ENCODE measurements at regions not wholly inside any gene's neighbourhood (a gene's known extent, or its start where the extent isn't known, plus 50 kb on each side); places are given as distances from the start of the nearest gene placed in this dataset.

- TF ChIP-seq, protein P1, sequence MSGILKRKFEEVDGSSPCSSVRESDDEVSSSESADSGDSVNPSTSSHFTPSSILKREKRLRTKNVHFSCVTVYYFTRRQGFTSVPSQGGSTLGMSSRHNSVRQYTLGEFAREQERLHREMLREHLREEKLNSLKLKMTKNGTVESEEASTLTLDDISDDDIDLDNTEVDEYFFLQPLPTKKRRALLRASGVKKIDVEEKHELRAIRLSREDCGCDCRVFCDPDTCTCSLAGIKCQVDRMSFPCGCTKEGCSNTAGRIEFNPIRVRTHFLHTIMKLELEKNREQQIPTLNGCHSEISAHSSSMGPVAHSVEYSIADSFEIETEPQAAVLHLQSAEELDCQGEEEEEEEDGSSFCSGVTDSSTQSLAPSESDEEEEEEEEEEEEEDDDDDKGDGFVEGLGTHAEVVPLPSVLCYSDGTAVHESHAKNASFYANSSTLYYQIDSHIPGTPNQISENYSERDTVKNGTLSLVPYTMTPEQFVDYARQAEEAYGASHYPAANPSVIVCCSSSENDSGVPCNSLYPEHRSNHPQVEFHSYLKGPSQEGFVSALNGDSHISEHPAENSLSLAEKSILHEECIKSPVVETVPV (CRISPR knock-in tag; IDR thresholded peaks at IDR 0.05): no peak
- TF ChIP-seq CSDC2 (CRISPR knock-in tag; IDR thresholded peaks at IDR 0.05): no peak
- no peak for TF ChIP-seq TOX (CRISPR knock-in tag; IDR thresholded peaks at IDR 0.05; ENCODE audit: borderline replicate concordance)
- no peak for TF ChIP-seq ZFP30 (CRISPR knock-in tag; IDR thresholded peaks at IDR 0.05)
- no peak for TF ChIP-seq PPARA (CRISPR knock-in tag; IDR thresholded peaks at IDR 0.05; ENCODE audit: borderline replicate concordance)
- no peak for TF ChIP-seq ESRRG (CRISPR knock-in tag; IDR thresholded peaks at IDR 0.05)
- no peak for TF ChIP-seq BACH2 (CRISPR knock-in tag; IDR thresholded peaks at IDR 0.05; ENCODE audit: borderline replicate concordance)
These were observed 104.9 kb downstream of the KLF6 start (continued) for GRCh38 chr10:3679950-3680629.

DNA sequence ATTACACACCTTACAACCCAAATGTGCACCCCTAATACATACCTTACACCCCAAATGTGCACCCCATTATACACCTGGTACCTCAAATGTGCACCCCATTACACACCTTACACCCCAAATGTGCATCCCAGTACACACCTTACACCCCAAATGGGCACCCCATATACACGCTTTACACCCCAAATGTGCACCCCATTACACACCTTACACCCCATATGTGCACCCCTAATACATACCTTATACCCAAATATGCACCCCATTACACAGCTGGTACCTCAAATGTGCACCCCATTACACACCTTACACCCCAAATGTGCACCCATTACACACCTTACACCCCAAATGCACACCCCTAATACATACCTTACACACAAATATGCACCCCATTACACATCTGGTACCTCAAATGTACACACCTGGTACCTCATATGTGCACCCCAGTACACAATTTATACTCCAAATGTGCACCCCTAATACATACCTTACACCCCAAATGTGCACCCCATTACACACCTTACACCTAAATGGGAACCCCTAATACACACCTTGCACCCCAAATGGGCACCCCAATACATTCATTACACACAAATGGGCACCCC, 106.3 kb downstream of the KLF6 start:
- TF ChIP-seq CREB5 (CRISPR knock-in tag; IDR thresholded peaks at IDR 0.05; ENCODE audit: low read depth) (no peak), BACH2 (CRISPR knock-in tag; IDR thresholded peaks at IDR 0.05; ENCODE audit: borderline replicate concordance) (no peak), TSHZ2 (CRISPR knock-in tag; IDR thresholded peaks at IDR 0.05) (no peak), TOX (CRISPR knock-in tag; IDR thresholded peaks at IDR 0.05; ENCODE audit: borderline replicate concordance) (no peak), OSR1 (CRISPR knock-in tag; IDR thresholded peaks at IDR 0.05) (no peak), ZNF8 (CRISPR knock-in tag; IDR thresholded peaks at IDR 0.05) (no peak), ARNTL (CRISPR knock-in tag; IDR thresholded peaks at IDR 0.05; ENCODE audit: borderline replicate concordance, low read depth) (no peak), ZNF565 (CRISPR knock-in tag; conservative IDR thresholded peaks at IDR 0.05; ENCODE audit: low read depth) (no peak), ZC3H10 (CRISPR knock-in tag; IDR thresholded peaks at IDR 0.05) (no peak), ISL1 (CRISPR knock-in tag; IDR thresholded peaks at IDR 0.05) (no peak), PPARA (CRISPR knock-in tag; IDR thresholded peaks at IDR 0.05; ENCODE audit: borderline replicate concordance) (no peak), ESRRG (CRISPR knock-in tag; IDR thresholded peaks at IDR 0.05) (no peak), RARB (CRISPR knock-in tag; IDR thresholded peaks at IDR 0.05) (no peak), SNAI2 (CRISPR knock-in tag; IDR thresholded peaks at IDR 0.05) (no peak), ZFP3 (CRISPR knock-in tag; IDR thresholded peaks at IDR 0.05) (no peak), CSDC2 (CRISPR knock-in tag; IDR thresholded peaks at IDR 0.05) (no peak), ZNF70 (CRISPR knock-in tag; IDR thresholded peaks at IDR 0.05) (no peak), TCF4 (CRISPR knock-in tag; IDR thresholded peaks at IDR 0.05; ENCODE audit: borderline replicate concordance) (no peak)
- TF ChIP-seq, protein P2, sequence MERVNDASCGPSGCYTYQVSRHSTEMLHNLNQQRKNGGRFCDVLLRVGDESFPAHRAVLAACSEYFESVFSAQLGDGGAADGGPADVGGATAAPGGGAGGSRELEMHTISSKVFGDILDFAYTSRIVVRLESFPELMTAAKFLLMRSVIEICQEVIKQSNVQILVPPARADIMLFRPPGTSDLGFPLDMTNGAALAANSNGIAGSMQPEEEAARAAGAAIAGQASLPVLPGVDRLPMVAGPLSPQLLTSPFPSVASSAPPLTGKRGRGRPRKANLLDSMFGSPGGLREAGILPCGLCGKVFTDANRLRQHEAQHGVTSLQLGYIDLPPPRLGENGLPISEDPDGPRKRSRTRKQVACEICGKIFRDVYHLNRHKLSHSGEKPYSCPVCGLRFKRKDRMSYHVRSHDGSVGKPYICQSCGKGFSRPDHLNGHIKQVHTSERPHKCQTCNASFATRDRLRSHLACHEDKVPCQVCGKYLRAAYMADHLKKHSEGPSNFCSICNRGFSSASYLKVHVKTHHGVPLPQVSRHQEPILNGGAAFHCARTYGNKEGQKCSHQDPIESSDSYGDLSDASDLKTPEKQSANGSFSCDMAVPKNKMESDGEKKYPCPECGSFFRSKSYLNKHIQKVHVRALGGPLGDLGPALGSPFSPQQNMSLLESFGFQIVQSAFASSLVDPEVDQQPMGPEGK (CRISPR knock-in tag; IDR thresholded peaks at IDR 0.05; ENCODE audit: borderline replicate concordance): no peak
- TF ChIP-seq, protein P1 (CRISPR knock-in tag; IDR thresholded peaks at IDR 0.05): no peak
- ATAC-seq: no peak
